HPDE6-E6E7 (cell line): ENCODE measurements at regions not wholly inside any gene's neighbourhood (a gene's known extent, or its start where the extent isn't known, plus 50 kb on each side); places are given as distances from the start of the nearest gene placed in this dataset.

Experiments
- DNase-seq: peaks from one replicate; pipeline ENCODE4 v3.0.0; 2011; ENCODE audit warnings: missing footprints; ENCODE audit errors: extremely low spot score

GRCh38 chr6:123747515-123747914 is 56.1 kb upstream of the NKAIN2 start:
- no peak for DNase-seq

- peak; percentile 45 for DNase-seq
Measured at GRCh38 chr6:123745895-123746294, 57.8 kb upstream of the NKAIN2 start.

- DNase-seq = no peak
Measured at GRCh38 chr6:123744840-123745239, 58.8 kb upstream of the NKAIN2 start.

GRCh38 chr6:123742626-123743025 is 61.0 kb upstream of the NKAIN2 start:
- no peak for DNase-seq

GRCh38 chr6:123733180-123733579 is 70.5 kb upstream of the NKAIN2 start:
- no peak for DNase-seq

- peak; percentile 13 for DNase-seq
Measured at GRCh38 chr6:123716506-123716905, 79.8 kb upstream of the TRDN start.

GRCh38 chr6:123715006-123715863 is 78.5 kb upstream of the TRDN start:
- DNase-seq = no peak

GRCh38 chr6:123712831-123713230 is 76.1 kb upstream of the TRDN start:
- no peak for DNase-seq

- no peak for DNase-seq
Measured at GRCh38 chr6:123702943-123703342, 66.2 kb upstream of the TRDN start.

GRCh38 chr6:123687864-123688263 is 51.1 kb upstream of the TRDN start:
- DNase-seq = no peak
